ENCODE measurements at regions not wholly inside any gene's neighbourhood (a gene's known extent, or its start where the extent isn't known, plus 50 kb on each side); places are given as distances from the start of the nearest gene placed in this dataset.
"Not testable (repeated sequence)": the region's sequence is repeated elsewhere in the genome, so short reads cannot be mapped to it uniquely, and the experiment has no call there.

- no peak for DNase-seq
Measured at GRCh38 chr6:114906096-114906495, 563.3 kb upstream of the HS3ST5 start.

GRCh38 chr6:114897536-114897935 lies 554.7 kb upstream of the HS3ST5 start:
- DNase-seq: no peak

- no peak for DNase-seq
Measured at GRCh38 chr6:114892211-114892610, 549.4 kb upstream of the HS3ST5 start.

GRCh38 chr6:114888241-114888640 lies 545.4 kb upstream of the HS3ST5 start:
- no peak for DNase-seq

GRCh38 chr6:114886670-114887436 lies 544.0 kb upstream of the HS3ST5 start:
- DNase-seq: no peak

GRCh38 chr6:114879693-114880092 lies 536.9 kb upstream of the HS3ST5 start:
- DNase-seq: no peak

GRCh38 chr6:114878091-114878490 lies 535.3 kb upstream of the HS3ST5 start:
- DNase-seq: no peak

GRCh38 chr6:114874410-114874809 lies 531.6 kb upstream of the HS3ST5 start:
- DNase-seq: no peak

- DNase-seq: not testable (repeated sequence)
Measured at GRCh38 chr6:114865506-114865905, 522.7 kb upstream of the HS3ST5 start.

GRCh38 chr6:114863610-114864009 lies 520.8 kb upstream of the HS3ST5 start:
- no peak for DNase-seq

GRCh38 chr6:114862819-114863218 lies 520.0 kb upstream of the HS3ST5 start:
- no peak for DNase-seq

- no peak for DNase-seq
Measured at GRCh38 chr6:114862064-114862463, 519.2 kb upstream of the HS3ST5 start.

GRCh38 chr6:114844359-114844758 lies 501.5 kb upstream of the HS3ST5 start:
- DNase-seq: no peak

GRCh38 chr6:114839019-114839418 lies 496.2 kb upstream of the HS3ST5 start:
- DNase-seq: no peak

- DNase-seq: no peak
Measured at GRCh38 chr6:114833211-114833610, 490.4 kb upstream of the HS3ST5 start.

GRCh38 chr6:114830515-114830914 lies 487.7 kb upstream of the HS3ST5 start:
- DNase-seq: no peak

GRCh38 chr6:114827135-114827534 lies 484.3 kb upstream of the HS3ST5 start:
- no peak for DNase-seq

- DNase-seq: no peak
Measured at GRCh38 chr6:114824409-114824808, 481.6 kb upstream of the HS3ST5 start.

- no peak for DNase-seq
Measured at GRCh38 chr6:114816678-114817077, 473.9 kb upstream of the HS3ST5 start.

GRCh38 chr6:114810468-114810867 lies 467.6 kb upstream of the HS3ST5 start:
- DNase-seq: no peak

- not testable (repeated sequence) for DNase-seq
Measured at GRCh38 chr6:114805426-114805825, 462.6 kb upstream of the HS3ST5 start.

GRCh38 chr6:114796576-114796975 lies 453.8 kb upstream of the HS3ST5 start:
- DNase-seq: no peak

GRCh38 chr6:114793428-114793827 lies 450.6 kb upstream of the HS3ST5 start:
- DNase-seq: no peak

Measured in tongue (tissue), 1 donor.